Endodermal cell (in vitro differentiated cells): ENCODE measurements at regions not wholly inside any gene's neighbourhood (a gene's known extent, or its start where the extent isn't known, plus 50 kb on each side); places are given as distances from the start of the nearest gene placed in this dataset.

Experiments
- DNase-seq: peaks from one replicate; pipeline ENCODE4 v3.0.0-alpha.2; 2017
- H3K27ac ChIP-seq: 2 replicates; pipeline ENCODE4 v1.5.1; 2013; ENCODE audit warnings: mild to moderate bottlenecking, low read depth, low read length, moderate library complexity
- H3K27me3 ChIP-seq: 2 replicates; pipeline ENCODE4 v1.6.1; 2013; ENCODE audit warnings: mild to moderate bottlenecking, low read length, moderate library complexity; ENCODE audit not compliant: insufficient read depth, control insufficient read depth, poor library complexity, severe bottlenecking
- H3K36me3 ChIP-seq: 2 replicates; pipeline ENCODE4 v1.7.0; 2013; ENCODE audit warnings: mild to moderate bottlenecking, low read length, moderate library complexity; ENCODE audit not compliant: control insufficient read depth, insufficient read depth
- H3K4me1 ChIP-seq: one replicate; pipeline ENCODE4 v1.7.0; 2013; ENCODE audit warnings: low read length; ENCODE audit not compliant: control insufficient read depth, insufficient read depth
- H3K4me3 ChIP-seq: 2 replicates; pipeline ENCODE4 v1.5.1; 2013; ENCODE audit warnings: mild to moderate bottlenecking, low read length, moderate library complexity
- H3K9ac ChIP-seq: 2 replicates; pipeline ENCODE4 v1.6.1; 2013; ENCODE audit warnings: mild to moderate bottlenecking, low read length, moderate library complexity; ENCODE audit not compliant: poor library complexity, severe bottlenecking; ENCODE audit errors: extremely low read depth
- H3K9me3 ChIP-seq: 2 replicates; pipeline ENCODE4 v1.6.1; 2013; ENCODE audit warnings: mild to moderate bottlenecking, low read length, moderate library complexity; ENCODE audit not compliant: control insufficient read depth
- H3K27ac Mint-ChIP-seq: 2 replicates; pipeline ENCODE4 v1.8.0; 2020; ENCODE audit warnings: mixed read lengths
- H3K27me3 Mint-ChIP-seq: 2 replicates; pipeline ENCODE4 v1.8.0; 2021; ENCODE audit warnings: mild to moderate bottlenecking, mixed read lengths; ENCODE audit not compliant: insufficient read depth
- H3K36me3 Mint-ChIP-seq: 2 replicates; pipeline ENCODE4 v1.8.0; 2020; ENCODE audit warnings: low read depth, mixed read lengths
- H3K4me1 Mint-ChIP-seq: 2 replicates; pipeline ENCODE4 v1.8.0; 2020; ENCODE audit warnings: mixed read lengths
- H3K4me3 Mint-ChIP-seq: 2 replicates; pipeline ENCODE4 v1.8.0; 2020; ENCODE audit warnings: mild to moderate bottlenecking, moderate library complexity, mixed read lengths
- H3K9me3 Mint-ChIP-seq: 2 replicates; pipeline ENCODE4 v1.8.0; 2020; ENCODE audit warnings: mild to moderate bottlenecking, mixed read lengths
- WGBS, 2 experiments: methylation state at CpG; one replicate each; pipeline versions ENCODE4 v1.1.5 to v1.1.7; 2013; ENCODE audit warnings: missing lambda C conversion rate in 2 of 2, mixed read lengths in 1 of 2; ENCODE audit not compliant: insufficient coverage in 1 of 2, insufficient read length in 1 of 2; 5-methylcytosine and 5-hydroxymethylcytosine counted together
- TF ChIP-seq, protein P1 (sequence below): fragments of 200-600 bp; sonication (generic); conservative IDR thresholded peaks from 2 replicates; pipeline ENCODE4 v1.5.0; 2021; ENCODE audit warnings: antibody characterized with exemption, mild to moderate bottlenecking

DNA sequence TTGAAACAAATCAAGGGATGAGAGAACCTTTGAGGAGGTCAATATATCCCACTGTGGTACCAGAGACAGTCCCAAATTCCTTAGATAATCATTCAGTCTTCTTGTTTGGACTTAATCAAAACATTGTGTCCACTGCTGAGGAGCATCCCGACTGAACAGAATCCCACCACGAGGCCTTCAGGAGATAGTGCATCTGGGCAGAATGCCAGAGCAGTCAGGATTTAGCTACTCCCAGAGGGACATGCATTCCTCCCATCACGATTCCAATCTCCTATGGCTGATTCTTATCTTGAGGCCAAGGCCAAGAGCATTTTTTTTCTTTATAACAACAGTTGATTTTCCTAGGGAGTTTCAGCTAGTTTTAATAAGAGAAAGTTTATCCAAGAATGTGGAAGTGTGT lies 87.4 kb upstream of the COX10 start:
- Histone ChIP-seq H3K9me3 (no peaks in the 10 kb centered on the region), H3K27me3 (no peaks in the 10 kb centered on the region), H3K4me1 (no peaks in the 10 kb centered on the region), H3K9ac (no peak overlapping the region), H3K36me3 (no peaks in the 10 kb centered on the region), H3K27ac (no peak overlapping the region), H3K4me3 (no peak overlapping the region)
- Mint-ChIP-seq H3K4me1 (peaks cover 7% of the 10 kb centered on the region), H3K27me3 (peaks cover 4% of the 10 kb centered on the region), H3K36me3 (peaks cover under 1% of the 10 kb centered on the region), H3K4me3 (no peak overlapping the region), H3K9me3 (peaks cover 4% of the 10 kb centered on the region), H3K27ac (no peak overlapping the region)
- TF ChIP-seq, protein P1, sequence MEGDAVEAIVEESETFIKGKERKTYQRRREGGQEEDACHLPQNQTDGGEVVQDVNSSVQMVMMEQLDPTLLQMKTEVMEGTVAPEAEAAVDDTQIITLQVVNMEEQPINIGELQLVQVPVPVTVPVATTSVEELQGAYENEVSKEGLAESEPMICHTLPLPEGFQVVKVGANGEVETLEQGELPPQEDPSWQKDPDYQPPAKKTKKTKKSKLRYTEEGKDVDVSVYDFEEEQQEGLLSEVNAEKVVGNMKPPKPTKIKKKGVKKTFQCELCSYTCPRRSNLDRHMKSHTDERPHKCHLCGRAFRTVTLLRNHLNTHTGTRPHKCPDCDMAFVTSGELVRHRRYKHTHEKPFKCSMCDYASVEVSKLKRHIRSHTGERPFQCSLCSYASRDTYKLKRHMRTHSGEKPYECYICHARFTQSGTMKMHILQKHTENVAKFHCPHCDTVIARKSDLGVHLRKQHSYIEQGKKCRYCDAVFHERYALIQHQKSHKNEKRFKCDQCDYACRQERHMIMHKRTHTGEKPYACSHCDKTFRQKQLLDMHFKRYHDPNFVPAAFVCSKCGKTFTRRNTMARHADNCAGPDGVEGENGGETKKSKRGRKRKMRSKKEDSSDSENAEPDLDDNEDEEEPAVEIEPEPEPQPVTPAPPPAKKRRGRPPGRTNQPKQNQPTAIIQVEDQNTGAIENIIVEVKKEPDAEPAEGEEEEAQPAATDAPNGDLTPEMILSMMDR: no peak
- peak; percentile 24 for DNase-seq
- WGBS, 2 experiments: 64% methylated on average over 3 of the region's 3 CpGs

DNA sequence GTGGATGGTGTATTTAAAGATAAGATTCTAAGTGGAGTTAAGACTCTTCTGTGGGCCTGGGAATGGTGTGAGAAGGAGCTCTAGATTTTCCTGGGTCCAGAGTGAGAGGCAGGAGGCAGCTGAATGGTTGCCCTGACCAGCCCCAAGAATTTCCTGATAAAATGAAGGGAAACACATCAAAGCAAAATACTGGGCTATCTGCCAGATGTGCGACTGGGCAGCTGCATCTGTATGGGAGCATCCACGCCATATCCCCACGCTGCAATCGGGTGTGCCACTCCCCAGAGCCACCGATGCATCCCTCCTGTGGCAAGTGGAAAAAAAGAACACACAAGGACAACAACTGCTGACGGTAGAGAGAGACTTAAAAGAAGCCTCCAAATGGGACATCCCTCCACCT lies 84.3 kb upstream of the COX10 start:
- Mint-ChIP-seq H3K27ac (no peak overlapping the region), H3K27me3 (peaks cover 4% of the 10 kb centered on the region), H3K4me3 (no peak overlapping the region), H3K9me3 (peaks cover 1% of the 10 kb centered on the region), H3K4me1 (no peaks in the 10 kb centered on the region), H3K36me3 (no peaks in the 10 kb centered on the region)
- Histone ChIP-seq H3K4me1 (no peaks in the 10 kb centered on the region), H3K9ac (no peak overlapping the region), H3K27ac (no peak overlapping the region), H3K36me3 (no peaks in the 10 kb centered on the region), H3K27me3 (no peaks in the 10 kb centered on the region), H3K4me3 (no peak overlapping the region), H3K9me3 (no peaks in the 10 kb centered on the region)
- WGBS, 2 experiments: 93 to 95% methylated on average over 6 of the region's 6 CpGs
- DNase-seq: peak; percentile 26
- TF ChIP-seq, protein P1: no peak

DNA sequence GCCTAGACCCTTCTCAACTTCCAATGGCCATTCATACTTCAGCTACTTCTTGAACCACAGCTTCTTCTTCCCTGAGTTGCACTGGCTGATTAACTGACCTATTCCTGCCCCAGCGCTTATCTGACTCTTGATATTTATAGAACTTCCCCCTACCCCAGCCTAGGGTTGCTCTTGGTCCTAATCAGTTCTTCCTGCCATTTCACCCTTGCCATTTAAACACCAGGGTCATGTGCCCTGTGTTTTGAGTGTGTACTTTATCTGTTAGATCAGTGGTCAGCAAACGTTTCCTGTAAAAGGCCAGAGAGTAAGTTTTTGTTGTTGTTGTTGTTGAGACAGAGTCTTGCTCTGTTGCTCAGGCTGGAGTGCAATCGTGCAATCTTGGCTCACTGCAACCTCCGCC lies 82.4 kb upstream of the COX10 start:
- Mint-ChIP-seq H3K36me3 (no peaks in the 10 kb centered on the region), H3K4me3 (no peak overlapping the region), H3K9me3 (no peaks in the 10 kb centered on the region), H3K27me3 (peaks cover 4% of the 10 kb centered on the region), H3K27ac (no peak overlapping the region), H3K4me1 (no peaks in the 10 kb centered on the region)
- no peaks in the 10 kb centered on the region for H3K4me1 ChIP-seq
- no peak overlapping the region for H3K4me3 ChIP-seq
- H3K9ac ChIP-seq: no peak overlapping the region
- 93 to 100% methylated on average over 1 to 4 of the region's 4 CpGs for WGBS, 2 experiments
- H3K27ac ChIP-seq: no peak overlapping the region
- no peaks in the 10 kb centered on the region for H3K27me3 ChIP-seq
- DNase-seq: no peak
- TF ChIP-seq, protein P1: no peak
- no peaks in the 10 kb centered on the region for H3K9me3 ChIP-seq
- H3K36me3 ChIP-seq: no peaks in the 10 kb centered on the region
